ENCODE measurements at regions not wholly inside any gene's neighbourhood (a gene's known extent, or its start where the extent isn't known, plus 50 kb on each side); places are given as distances from the start of the nearest gene placed in this dataset.

DNA sequence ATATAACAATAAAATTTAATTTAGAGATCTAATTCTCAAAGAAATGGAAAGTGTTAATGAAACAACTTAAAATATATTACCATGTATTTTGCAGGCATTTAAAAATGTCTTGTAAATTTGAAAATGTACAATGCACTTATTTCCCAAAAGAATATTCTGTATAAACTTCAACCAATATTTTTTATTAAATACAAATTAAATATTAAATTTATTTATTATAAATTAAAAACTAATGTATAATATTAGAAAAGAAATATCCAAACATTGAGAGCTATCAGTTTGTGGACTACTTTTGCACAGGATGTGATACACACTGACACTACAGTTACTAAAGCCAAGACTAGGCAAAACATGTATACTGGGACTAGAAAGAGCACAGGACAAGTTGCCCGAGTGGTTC is 707.0 kb upstream of the NRSN1 start:
- DNase-seq (ENCODE audit: insufficient read length, low spot score) = no peak
- no peak for TF ChIP-seq POLR2A (IDR thresholded peaks at IDR 0.05; ENCODE audit: low read depth, low read length)
- FAIRE-seq = no peak

DNA sequence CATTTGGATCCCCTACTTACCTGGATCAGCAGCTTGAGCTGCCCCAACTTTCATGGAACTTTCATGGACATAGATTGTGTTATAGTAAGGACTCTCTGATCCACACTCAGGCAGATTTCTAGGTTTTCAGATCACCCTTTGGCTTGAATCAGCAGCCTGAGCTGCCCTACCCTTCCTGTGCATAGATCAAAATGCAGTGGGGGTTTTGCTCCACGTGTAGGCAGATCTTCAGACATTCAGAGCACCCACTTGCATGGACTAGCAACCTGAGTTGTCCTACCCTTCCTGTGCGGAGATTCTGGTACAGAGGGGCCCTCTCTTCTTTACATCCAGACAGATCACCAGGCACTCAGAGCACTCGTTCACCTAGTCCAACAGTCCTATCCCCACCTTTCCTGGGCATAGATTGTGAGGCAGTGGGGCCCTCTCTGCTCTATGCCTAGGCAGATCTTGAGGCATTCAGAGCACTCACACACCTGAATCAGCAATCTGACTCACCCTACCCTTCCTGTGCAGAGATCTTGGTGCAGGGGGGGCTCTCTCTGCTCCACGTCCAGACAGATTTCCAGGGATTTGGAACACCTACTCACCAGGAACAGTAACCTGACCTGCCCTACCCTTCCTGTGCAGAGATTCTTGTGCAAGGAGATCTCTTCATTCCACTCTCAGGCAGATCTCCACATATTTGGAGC is 705.2 kb upstream of the NRSN1 start:
- DNase-seq (ENCODE audit: insufficient read length, low spot score) (no peak), FAIRE-seq (no peak)
- no peak for TF ChIP-seq POLR2A (IDR thresholded peaks at IDR 0.05; ENCODE audit: low read depth, low read length)

DNA sequence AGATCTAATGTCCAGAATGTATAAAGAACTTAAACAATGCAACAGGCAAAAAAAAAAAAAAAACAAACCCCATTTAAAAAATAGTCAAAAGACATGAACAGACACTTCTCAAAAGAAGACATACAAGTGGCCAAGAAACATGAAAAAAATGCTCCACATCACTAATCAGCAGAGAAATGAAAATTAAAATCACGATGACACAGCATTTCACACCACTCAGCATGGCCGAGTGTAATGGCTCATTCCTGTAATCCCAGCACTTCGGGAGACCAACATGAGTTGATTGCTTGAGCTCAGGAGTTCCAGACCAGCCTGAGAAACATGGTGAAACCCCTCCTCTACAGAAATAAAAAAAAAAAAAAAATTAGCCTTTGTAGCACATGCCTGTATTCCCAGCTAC is 701.4 kb upstream of the NRSN1 start:
- no peak for DNase-seq (ENCODE audit: insufficient read length, low spot score)
- FAIRE-seq = no peak
- no peak for TF ChIP-seq POLR2A (IDR thresholded peaks at IDR 0.05; ENCODE audit: low read depth, low read length)

DNA sequence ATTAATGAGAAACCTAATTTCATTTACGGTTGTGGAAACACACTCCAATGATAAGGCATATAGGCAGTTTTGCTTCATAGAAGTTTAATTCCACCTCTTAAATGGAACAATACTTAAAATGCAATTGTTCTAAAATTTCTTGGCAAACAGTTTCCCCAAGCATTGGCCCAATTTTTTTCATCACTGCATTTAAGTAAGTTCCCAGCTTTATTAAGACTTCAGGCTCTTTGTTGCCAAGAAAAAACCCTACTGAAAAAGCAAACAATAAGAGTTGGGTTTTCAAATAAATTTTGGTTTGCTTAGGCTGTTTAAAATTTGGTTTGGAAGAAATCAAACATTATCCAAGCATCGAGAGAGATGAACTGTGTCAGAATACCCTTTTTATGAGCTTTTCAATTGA is 690.9 kb upstream of the NRSN1 start:
- TF ChIP-seq POLR2A (IDR thresholded peaks at IDR 0.05; ENCODE audit: low read depth, low read length) = no peak
- no peak for DNase-seq (ENCODE audit: insufficient read length, low spot score)
- FAIRE-seq = no peak

DNA sequence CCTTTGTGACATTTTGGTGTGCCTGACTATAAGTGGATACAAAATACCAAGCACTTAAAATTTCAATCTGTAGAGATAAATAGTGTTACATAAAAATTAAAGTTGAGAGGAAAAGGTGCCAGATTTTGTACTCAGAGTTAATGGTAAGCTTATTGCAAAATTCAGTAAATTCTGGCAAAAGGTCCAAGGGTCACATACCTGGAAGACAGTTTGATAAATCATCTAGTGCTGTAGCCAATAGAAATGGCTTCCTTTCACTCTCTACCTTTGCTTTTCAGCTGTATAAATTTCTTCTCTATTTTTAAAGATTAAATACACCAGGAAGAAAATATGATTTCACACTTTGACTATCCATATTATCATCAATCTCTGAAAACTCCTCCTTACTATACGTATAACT is 690.2 kb upstream of the NRSN1 start:
- FAIRE-seq (no peak), DNase-seq (ENCODE audit: insufficient read length, low spot score) (no peak)
- no peak for TF ChIP-seq POLR2A (IDR thresholded peaks at IDR 0.05; ENCODE audit: low read depth, low read length)

DNA sequence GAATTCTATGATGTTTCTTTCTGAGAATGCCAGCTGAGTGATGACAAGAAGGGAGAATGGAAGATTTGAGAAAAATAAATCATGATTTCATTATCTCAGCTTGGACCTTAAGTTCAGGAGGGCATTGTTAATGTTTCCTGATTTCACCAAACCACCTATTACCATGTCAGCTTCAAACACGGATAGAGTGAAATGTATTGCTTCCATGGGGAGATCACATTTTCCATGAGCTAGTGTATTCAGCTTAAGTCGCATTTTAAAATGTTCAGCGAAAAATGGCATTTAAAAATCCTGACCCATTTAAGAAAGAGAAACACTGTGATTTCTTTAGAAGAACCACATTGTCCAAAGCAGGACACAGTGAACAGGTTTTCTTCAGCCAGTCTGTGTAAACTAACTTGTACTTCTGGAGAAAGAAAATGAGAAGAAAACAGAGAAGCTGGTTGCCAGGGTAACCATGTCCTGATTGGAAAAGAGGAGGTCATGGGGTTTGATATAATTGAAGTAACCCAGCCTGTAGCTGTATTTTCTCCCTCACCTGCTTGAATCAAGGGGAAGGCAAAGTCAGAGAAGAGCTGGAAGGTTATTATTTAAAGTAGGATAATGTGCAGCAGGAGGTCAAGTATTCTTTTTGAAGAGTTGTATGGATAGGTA is 684.1 kb upstream of the NRSN1 start:
- TF ChIP-seq POLR2A (IDR thresholded peaks at IDR 0.05; ENCODE audit: low read depth, low read length) = no peak
- no peak for DNase-seq (ENCODE audit: insufficient read length, low spot score)
- FAIRE-seq = no peak

DNA sequence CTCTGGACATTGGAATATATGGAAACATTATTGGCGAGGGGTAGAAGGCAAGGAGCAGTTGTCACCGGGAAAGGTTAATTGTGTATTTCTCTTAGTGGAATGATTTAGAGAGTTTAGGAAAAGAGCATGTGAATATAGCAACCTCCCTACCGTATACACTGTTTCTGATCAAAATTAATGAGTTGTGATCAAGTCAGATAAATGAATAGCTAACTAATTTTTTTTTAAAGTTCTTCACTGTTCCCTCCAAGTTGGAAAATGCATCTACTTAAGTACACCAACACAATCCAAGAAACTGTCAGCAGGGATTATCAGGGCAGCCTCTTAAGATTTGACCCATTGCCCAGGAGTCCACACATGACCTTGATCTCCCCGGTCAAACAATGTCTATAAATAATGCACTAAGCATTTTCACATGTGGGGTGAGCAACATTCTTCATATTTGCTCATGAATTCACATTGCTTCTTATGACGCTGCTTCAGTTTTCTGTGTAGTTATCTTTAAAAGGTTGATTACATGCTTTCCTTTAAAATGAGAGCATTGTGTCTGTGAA is 680.8 kb upstream of the NRSN1 start:
- no peak for TF ChIP-seq POLR2A (IDR thresholded peaks at IDR 0.05; ENCODE audit: low read depth, low read length)
- DNase-seq (ENCODE audit: insufficient read length, low spot score) = no peak
- FAIRE-seq = no peak

DNA sequence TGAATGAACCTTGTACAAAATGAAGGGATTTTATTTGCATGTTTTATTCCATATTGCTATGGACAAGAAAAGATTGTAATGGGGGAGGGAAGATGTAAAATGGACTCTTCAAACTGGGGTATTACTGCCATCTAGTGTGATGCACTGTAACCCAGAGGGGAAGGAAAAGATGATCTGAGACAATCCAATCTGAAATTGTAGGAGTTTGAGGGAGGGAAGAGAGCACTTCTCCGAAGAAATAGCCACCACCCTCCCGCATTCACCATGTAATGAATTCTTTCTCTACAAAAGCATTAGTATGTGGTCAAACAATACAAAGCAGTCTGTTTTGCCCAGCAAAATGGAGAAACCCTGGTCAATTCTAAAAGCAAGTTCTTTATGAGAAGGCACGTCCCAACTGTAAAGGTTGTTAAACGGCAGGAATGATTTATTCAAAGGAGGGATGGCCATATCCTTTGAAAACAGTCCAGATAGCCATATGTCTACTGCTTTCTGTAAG is 679.5 kb upstream of the NRSN1 start:
- no peak for DNase-seq (ENCODE audit: insufficient read length, low spot score)

DNA sequence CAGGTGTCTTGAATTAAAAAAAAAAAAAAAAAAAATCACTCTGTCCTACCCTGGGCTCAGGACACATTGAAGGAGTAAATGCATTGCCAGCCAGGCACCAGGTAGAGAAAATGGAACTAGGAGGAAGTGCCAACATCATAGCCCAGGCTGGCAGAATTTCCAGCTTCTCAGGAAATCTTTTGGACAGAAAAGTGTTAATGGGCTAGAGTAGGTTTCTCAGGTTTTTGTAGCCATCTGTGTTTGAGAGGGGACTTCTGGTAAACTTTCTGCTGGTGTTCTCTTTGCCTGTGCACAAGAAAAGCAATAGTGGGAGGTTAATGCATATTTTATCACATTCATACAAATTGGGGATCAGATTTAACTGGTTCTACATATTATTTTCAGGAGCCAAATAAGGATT is 678.3 kb upstream of the NRSN1 start:
- no peak for FAIRE-seq
- TF ChIP-seq POLR2A (IDR thresholded peaks at IDR 0.05; ENCODE audit: low read depth, low read length) = no peak
- DNase-seq (ENCODE audit: insufficient read length, low spot score) = no peak

More for the DNA sequence above, 679.5 kb upstream of the NRSN1 start:
- FAIRE-seq = peak; percentile 48
- no peak for TF ChIP-seq POLR2A (IDR thresholded peaks at IDR 0.05; ENCODE audit: low read depth, low read length)

DNA sequence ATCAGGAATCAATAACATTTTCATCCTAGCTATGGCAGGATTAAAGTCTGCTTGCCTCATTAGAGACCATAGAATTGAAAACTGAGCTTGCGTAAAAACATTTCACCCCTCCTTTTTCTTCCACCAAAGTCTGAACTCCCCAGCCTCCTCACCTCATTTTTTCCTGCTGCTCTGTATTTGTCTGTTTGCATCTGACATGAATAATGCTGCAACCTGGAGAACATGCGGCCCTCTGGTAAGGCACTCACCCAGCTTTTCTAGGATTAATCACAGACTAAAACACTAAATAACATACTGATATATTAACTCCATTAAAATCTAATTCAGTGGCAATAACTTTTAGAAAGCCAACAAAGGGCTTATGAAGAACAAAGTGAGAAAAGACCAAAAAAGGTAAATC is 677.7 kb upstream of the NRSN1 start:
- no peak for DNase-seq (ENCODE audit: insufficient read length, low spot score)
- no peak for FAIRE-seq
- no peak for TF ChIP-seq POLR2A (IDR thresholded peaks at IDR 0.05; ENCODE audit: low read depth, low read length)

DNA sequence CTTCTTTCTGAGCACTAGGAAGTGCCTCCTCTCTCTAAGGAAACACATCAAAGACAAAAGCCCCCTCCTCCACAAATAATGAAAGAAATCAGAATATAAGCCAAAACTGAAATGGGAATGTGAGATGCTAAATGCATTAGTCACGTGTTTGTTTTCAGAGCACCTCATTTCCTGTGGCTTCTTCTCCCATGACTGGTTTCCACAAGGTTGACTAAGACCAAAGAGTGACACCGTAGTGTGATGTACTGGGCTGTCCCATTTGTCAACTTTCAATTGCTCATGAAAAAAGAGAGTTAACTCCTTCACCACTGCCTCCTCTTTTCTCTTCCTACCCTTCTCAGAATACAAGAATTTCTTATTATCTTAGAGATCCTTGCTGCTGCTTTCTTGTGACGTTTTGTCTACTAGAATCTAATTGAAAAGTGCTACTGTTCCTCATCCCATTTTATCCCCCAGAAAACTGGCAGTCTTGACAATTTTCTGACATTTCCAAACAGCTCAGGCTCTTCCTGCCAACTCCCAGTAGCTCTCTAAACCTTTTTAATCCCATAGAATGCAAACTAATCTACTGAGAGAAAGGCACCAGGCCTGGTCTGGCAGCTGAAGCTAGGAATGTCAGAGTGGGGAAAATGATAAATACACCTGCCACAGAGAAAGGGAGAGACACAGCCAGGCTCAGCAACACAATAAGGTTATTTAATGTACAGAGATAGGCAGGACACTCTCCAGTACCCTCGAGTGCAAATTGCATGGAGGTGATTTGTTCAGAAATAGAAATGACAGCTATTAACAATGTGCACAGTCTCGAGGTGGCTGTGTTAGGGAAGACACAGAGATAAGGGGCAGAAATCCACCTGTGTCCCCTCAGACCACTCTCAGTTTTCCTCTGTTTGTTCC is 671.7 kb upstream of the NRSN1 start:
- TF ChIP-seq POLR2A (IDR thresholded peaks at IDR 0.05; ENCODE audit: low read depth, low read length) = no peak
- FAIRE-seq (no peak), DNase-seq (ENCODE audit: insufficient read length, low spot score) (no peak)

DNA sequence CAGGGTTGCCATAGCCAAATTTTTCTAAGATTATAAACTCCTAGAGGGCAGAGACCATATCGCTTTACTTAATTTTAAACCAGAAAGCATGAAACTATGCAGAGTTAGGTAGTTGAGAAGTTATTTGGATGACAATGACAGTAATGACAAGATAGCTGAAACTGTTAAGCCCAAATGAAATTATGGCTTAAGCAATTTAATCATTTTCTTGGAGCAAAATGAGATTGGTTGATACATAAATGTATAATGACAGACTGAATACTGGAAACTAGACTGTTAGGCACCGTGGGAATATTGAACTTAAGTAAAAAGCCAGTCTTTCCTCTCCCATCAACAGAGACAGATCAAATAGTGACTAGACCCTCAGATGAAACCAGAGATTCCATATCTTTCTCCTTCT is 670.3 kb upstream of the NRSN1 start:
- DNase-seq (ENCODE audit: insufficient read length, low spot score) (no peak), FAIRE-seq (no peak)
- no peak for TF ChIP-seq POLR2A (IDR thresholded peaks at IDR 0.05; ENCODE audit: low read depth, low read length)

DNA sequence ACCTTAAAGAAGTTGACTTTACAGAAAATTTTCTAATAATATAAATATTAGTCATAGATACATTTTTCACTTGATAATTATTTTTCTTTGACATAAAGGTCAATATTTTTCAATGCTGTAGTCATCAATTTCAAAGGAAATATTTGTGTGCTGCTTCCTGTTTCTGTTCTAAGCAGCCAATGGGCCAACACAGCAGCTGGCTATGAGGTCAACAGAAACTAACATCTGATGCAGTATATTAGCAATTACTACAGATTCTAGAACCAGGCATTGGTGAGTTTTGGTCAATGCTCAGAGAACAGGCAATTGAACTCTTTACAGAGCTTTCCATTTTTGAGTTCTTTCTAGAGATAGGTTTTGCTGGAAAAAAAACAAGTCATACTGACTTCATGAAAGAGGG is 669.6 kb upstream of the NRSN1 start:
- DNase-seq (ENCODE audit: insufficient read length, low spot score) (no peak), FAIRE-seq (no peak)
- no peak for TF ChIP-seq POLR2A (IDR thresholded peaks at IDR 0.05; ENCODE audit: low read depth, low read length)

DNA sequence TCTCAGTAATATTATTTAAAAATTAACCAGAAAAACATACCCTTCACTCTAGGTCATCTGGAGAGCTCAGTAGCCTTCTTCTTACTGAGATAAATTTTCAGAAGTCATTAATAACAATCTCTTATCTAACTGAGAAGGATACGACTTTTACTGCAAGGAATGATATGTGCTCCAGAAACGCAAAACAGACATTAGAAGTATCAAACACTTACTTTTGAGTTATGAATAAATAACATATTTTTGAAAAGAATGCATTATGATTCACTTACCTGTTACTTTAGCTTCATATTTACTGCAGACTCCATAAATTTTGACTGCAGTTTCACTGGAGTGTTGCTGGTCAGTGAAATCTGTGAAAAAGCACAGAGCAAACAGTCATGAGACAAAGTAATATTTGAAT is 668.7 kb upstream of the NRSN1 start:
- no peak for TF ChIP-seq POLR2A (IDR thresholded peaks at IDR 0.05; ENCODE audit: low read depth, low read length)
- no peak for FAIRE-seq

More for the DNA sequence above, 668.7 kb upstream of the NRSN1 start:
- no peak for DNase-seq (ENCODE audit: insufficient read length, low spot score)
